ENCODE measurements at regions not wholly inside any gene's neighbourhood (a gene's known extent, or its start where the extent isn't known, plus 50 kb on each side); places are given as distances from the start of the nearest gene placed in this dataset.

- TF ChIP-seq POLR2AphosphoS5 (IDR thresholded peaks at IDR 0.05; ENCODE audit: low read depth, low read length) (no peak), CTCF (IDR thresholded peaks at IDR 0.05) (no peak), REST (IDR thresholded peaks at IDR 0.05; ENCODE audit: insufficient read depth in 1 of 2, low read depth in 2 of 2, low read length in 1 of 2) (no peak), SIN3A (IDR thresholded peaks at IDR 0.05; ENCODE audit: borderline replicate concordance, insufficient read depth, low read depth, low read length) (no peak)
Observed at GRCh38 chr20:63117661-63118302, 98.1 kb downstream of the YTHDF1 start.
